ENCODE measurements at regions not wholly inside any gene's neighbourhood (a gene's known extent, or its start where the extent isn't known, plus 50 kb on each side); places are given as distances from the start of the nearest gene placed in this dataset.
"Not testable (repeated sequence)": the region's sequence is repeated elsewhere in the genome, so short reads cannot be mapped to it uniquely, and the experiment has no call there.

- TF ChIP-seq, protein P1, sequence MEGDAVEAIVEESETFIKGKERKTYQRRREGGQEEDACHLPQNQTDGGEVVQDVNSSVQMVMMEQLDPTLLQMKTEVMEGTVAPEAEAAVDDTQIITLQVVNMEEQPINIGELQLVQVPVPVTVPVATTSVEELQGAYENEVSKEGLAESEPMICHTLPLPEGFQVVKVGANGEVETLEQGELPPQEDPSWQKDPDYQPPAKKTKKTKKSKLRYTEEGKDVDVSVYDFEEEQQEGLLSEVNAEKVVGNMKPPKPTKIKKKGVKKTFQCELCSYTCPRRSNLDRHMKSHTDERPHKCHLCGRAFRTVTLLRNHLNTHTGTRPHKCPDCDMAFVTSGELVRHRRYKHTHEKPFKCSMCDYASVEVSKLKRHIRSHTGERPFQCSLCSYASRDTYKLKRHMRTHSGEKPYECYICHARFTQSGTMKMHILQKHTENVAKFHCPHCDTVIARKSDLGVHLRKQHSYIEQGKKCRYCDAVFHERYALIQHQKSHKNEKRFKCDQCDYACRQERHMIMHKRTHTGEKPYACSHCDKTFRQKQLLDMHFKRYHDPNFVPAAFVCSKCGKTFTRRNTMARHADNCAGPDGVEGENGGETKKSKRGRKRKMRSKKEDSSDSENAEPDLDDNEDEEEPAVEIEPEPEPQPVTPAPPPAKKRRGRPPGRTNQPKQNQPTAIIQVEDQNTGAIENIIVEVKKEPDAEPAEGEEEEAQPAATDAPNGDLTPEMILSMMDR (IDR thresholded peaks at IDR 0.05; ENCODE audit: borderline replicate concordance, insufficient read depth, low read depth, low read length), result no peak
- no peak overlapping the region for H3K4me3 ChIP-seq (ENCODE audit: low read depth, low read length)
Observed at GRCh38 chrX:98191003-98191402, 1307.3 kb downstream of the RPA4 start.

GRCh38 chrX:98194036-98194435, 1310.3 kb downstream of the RPA4 start:
- TF ChIP-seq, protein P1 (IDR thresholded peaks at IDR 0.05; ENCODE audit: borderline replicate concordance, insufficient read depth, low read depth, low read length), result no peak
- H3K4me3 ChIP-seq (ENCODE audit: low read depth, low read length), result no peak overlapping the region

DNA sequence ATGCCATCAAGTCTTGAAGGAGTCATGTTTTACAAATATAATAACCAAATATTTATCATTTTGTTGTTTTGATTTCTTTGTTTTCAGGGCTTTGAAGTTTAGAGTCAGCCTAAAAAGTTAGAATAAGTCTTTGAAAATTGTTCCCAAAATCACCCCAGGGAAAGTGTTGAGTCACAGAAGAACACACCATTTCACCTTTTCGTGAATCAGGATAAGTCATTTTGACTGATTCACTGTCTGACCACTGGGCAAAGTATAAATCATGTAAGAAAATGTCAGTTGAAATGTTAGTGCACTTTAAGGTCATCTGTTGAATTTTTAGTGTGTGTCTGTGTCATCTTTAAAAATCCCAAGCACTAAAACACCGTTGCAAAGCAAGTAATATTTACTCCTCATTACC, 1320.1 kb downstream of the RPA4 start:
- H3K4me3 ChIP-seq (ENCODE audit: low read depth, low read length), result no peak overlapping the region
- TF ChIP-seq, protein P1 (IDR thresholded peaks at IDR 0.05; ENCODE audit: borderline replicate concordance, insufficient read depth, low read depth, low read length), result no peak

DNA sequence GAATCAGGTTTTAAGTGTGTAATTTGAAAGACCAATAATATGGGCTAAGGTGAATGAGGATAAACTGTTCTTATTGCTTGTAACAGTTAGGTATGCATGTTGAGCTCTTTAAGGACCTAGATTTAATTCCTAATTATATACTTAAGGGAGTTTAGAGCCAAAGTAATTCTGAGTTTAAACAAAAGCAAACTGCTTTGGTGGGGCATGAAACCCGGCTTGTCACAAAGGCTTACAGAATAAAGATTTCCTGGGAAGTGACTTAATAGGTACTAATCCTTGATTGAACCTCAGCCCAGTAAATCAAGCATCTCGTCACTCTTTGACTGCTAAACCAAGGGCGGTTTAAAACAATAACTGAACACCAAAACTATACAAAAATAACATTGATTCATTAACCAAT, 1324.2 kb downstream of the RPA4 start:
- H3K4me3 ChIP-seq (ENCODE audit: low read depth, low read length), result no peak overlapping the region
- TF ChIP-seq, protein P1 (IDR thresholded peaks at IDR 0.05; ENCODE audit: borderline replicate concordance, insufficient read depth, low read depth, low read length), result no peak

- H3K4me3 ChIP-seq (ENCODE audit: low read depth, low read length), result no peak overlapping the region
- TF ChIP-seq, protein P1 (IDR thresholded peaks at IDR 0.05; ENCODE audit: borderline replicate concordance, insufficient read depth, low read depth, low read length), result no peak
Observed at GRCh38 chrX:98231003-98231402, 1347.3 kb downstream of the RPA4 start.

DNA sequence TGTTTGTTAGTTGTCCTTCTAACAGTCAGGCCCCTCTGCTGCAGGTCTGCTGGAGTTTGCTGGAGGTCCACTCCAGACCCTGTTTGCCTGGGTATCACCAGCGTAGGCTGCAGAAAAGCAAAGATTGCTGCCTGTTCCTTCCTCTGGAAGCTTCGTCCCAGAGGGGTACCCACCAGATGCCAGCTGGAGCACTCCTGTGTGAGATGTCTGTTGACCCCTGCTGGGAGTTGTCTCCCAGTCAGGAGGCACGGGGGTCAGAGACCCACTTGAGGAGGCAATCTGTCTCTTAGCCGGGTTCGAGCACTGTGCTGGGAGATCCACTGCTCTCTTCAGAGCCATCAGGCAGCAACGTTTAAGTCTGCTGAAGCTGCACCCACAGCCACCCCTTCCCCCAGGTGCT, 1356.4 kb downstream of the RPA4 start:
- H3K4me3 ChIP-seq (ENCODE audit: low read depth, low read length), result not testable (repeated sequence)

DNA sequence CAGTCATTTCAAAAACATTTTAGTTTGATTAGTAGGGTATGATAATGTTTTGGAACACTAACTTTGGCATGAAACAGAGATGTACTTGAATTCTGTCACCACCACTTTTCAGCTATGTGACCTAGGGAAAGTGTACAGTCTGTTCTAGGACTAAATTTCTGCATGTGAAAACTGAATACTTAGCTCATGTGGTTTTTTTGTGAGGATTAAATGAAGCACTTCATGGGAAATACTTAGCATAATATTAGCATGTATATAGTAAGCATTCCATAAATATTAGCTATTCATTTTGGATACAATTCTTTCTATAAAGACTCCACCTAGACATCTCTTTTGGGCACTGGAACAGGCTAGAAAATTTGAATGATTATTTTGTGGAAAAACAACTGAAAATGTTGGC, 1379.4 kb downstream of the RPA4 start:
- TF ChIP-seq, protein P1 (IDR thresholded peaks at IDR 0.05; ENCODE audit: borderline replicate concordance, insufficient read depth, low read depth, low read length), result no peak
- no peak overlapping the region for H3K4me3 ChIP-seq (ENCODE audit: low read depth, low read length)

DNA sequence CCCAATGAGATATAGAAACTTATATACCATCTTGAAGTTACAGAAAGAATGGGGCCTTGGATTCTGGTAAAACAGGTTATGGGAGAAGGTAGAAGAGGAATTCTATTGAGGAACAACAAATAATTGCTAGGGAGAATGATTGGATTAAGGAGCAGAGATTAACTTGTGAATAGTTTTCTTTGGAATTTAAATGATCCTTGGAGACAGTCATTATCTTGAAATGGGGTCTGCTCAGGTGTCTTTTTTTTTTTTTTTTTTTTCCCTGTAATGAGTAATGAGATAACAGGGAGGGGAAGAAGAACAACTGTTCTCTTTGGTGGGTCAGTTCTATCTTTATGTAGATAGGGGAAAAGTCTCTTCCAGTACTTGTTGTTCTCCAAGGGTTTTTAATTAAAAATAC, 1406.0 kb downstream of the RPA4 start:
- TF ChIP-seq, protein P1 (IDR thresholded peaks at IDR 0.05; ENCODE audit: borderline replicate concordance, insufficient read depth, low read depth, low read length), result no peak

More for the DNA sequence above, 1406.0 kb downstream of the RPA4 start:
- no peak overlapping the region for H3K4me3 ChIP-seq (ENCODE audit: low read depth, low read length)
